ENCODE measurements at regions not wholly inside any gene's neighbourhood (a gene's known extent, or its start where the extent isn't known, plus 50 kb on each side); places are given as distances from the start of the nearest gene placed in this dataset.

DNA sequence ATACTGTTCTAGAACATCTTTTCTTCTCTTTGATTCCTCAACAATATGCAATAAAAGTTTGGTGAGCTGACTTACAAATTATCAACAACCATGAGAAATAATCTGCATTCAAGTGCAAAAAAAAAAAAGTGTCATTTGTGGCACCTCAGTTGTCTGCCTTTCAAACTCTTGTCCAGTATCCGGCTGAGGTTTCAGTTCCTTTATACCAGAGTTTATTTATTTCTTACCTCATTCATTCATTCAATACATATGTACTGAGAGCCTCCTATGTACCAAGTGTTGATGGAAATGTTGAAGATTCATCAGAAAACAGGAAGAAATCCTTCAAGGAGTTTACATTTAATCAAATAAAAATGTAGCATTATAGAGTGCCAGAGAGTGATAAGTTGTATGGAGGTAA, 484.1 kb downstream of the RMST start:
- ChIA-PET POLR2A (no interaction called here), CTCF (interaction anchor here (3.1 to 3.3 kb wide), 2 partner anchors 14 kb away, joined by 16 read pairs; no protein-coding TSS in a partner anchor)
- Histone ChIP-seq H3K9ac (no peak overlapping the region), H3K4me3 (ENCODE audit: low read depth in 2 of 2, low read length in 1 of 2) (no peak overlapping the region), H3K79me2 (ENCODE audit: insufficient read depth) (no peaks in the 10 kb centered on the region), H3K4me2 (no peak overlapping the region), H3K4me1 (ENCODE audit: control insufficient read depth in 1 of 2, insufficient read depth in 2 of 2, low read depth in 1 of 2, low read length in 1 of 2) (no peaks in the 10 kb centered on the region), H2AFZ (ENCODE audit: low read depth) (no peak overlapping the region), H3F3A (replicated peaks; ENCODE audit: insufficient read depth) (no peaks in the 10 kb centered on the region), H3K9me2 (no peaks in the 10 kb centered on the region), H4K20me1 (ENCODE audit: insufficient read depth) (no peaks in the 10 kb centered on the region), H3K9me3 (no peaks in the 10 kb centered on the region), H3K36me3 (replicated peaks in 1 of 2; ENCODE audit: control insufficient read depth in 1 of 2, insufficient read depth in 2 of 2, low read length in 1 of 2) (no peaks in the 10 kb centered on the region), H3K27ac (ENCODE audit: low read depth in 2 of 2, low read length in 1 of 2) (no peak overlapping the region), H3K27me3 (ENCODE audit: insufficient read depth) (no peaks in the 10 kb centered on the region)
- TF ChIP-seq POLR2AphosphoS5 (IDR thresholded peaks at IDR 0.05; ENCODE audit: low read depth, low read length) (no peak), FOXM1 (IDR thresholded peaks at IDR 0.05; ENCODE audit: low read depth) (no peak), CHD2 (IDR thresholded peaks at IDR 0.05; ENCODE audit: low read length, partially characterized antibody) (no peak), FOSL2 (IDR thresholded peaks at IDR 0.05; ENCODE audit: borderline replicate concordance, low read depth) (no peak), NFIC (IDR thresholded peaks at IDR 0.05; ENCODE audit: borderline replicate concordance) (no peak), ELF1 (IDR thresholded peaks at IDR 0.05) (no peak), SMC3 (IDR thresholded peaks at IDR 0.05; ENCODE audit: low read depth, low read length) (no peak)
- TF ChIP-seq, protein P1, sequence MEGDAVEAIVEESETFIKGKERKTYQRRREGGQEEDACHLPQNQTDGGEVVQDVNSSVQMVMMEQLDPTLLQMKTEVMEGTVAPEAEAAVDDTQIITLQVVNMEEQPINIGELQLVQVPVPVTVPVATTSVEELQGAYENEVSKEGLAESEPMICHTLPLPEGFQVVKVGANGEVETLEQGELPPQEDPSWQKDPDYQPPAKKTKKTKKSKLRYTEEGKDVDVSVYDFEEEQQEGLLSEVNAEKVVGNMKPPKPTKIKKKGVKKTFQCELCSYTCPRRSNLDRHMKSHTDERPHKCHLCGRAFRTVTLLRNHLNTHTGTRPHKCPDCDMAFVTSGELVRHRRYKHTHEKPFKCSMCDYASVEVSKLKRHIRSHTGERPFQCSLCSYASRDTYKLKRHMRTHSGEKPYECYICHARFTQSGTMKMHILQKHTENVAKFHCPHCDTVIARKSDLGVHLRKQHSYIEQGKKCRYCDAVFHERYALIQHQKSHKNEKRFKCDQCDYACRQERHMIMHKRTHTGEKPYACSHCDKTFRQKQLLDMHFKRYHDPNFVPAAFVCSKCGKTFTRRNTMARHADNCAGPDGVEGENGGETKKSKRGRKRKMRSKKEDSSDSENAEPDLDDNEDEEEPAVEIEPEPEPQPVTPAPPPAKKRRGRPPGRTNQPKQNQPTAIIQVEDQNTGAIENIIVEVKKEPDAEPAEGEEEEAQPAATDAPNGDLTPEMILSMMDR (IDR thresholded peaks at IDR 0.05), result no peak
- TF ChIP-seq, protein P2, sequence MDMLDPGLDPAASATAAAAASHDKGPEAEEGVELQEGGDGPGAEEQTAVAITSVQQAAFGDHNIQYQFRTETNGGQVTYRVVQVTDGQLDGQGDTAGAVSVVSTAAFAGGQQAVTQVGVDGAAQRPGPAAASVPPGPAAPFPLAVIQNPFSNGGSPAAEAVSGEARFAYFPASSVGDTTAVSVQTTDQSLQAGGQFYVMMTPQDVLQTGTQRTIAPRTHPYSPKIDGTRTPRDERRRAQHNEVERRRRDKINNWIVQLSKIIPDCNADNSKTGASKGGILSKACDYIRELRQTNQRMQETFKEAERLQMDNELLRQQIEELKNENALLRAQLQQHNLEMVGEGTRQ (IDR thresholded peaks at IDR 0.05; ENCODE audit: borderline replicate concordance, low read depth, low read length), result no peak
- DNase-seq, result no peak
- WGBS (ENCODE audit: low lambda C conversion rate), result 46% methylated on average over 1 of the region's 1 CpG

DNA sequence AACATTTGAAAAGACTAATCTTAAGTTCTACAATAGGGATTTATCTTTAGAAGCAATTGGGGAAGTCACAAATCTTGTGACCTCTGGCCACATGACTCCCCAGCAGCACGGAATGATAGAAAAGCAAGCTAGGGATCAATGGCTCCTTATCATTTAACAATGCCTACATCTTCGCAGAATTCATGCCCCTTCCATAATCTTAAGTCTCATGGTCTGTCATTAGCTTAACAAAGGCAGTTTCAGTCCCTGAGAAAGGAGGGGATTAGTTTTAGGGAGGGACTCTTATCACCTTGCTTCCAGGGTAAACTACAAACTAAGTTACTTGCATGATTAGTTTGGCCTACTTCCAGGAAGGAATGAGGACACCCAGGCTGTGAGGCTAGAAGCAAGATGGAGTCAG, 486.0 kb downstream of the RMST start:
- no peak overlapping the region for H3K4me3 ChIP-seq (ENCODE audit: low read depth in 2 of 2, low read length in 1 of 2)
- H2AFZ ChIP-seq (ENCODE audit: low read depth), result no peak overlapping the region
- H3K27ac ChIP-seq (ENCODE audit: low read depth in 2 of 2, low read length in 1 of 2), result no peak overlapping the region
- H3K9me2 ChIP-seq, result no peaks in the 10 kb centered on the region
- no peaks in the 10 kb centered on the region for H3K27me3 ChIP-seq (ENCODE audit: insufficient read depth)
- H4K20me1 ChIP-seq (ENCODE audit: insufficient read depth), result no peaks in the 10 kb centered on the region
- no peak for DNase-seq
- H3F3A ChIP-seq (replicated peaks; ENCODE audit: insufficient read depth), result no peaks in the 10 kb centered on the region
- ChIA-PET POLR2A (no interaction called here), CTCF (interaction anchor here (3.3 kb wide), 1 partner anchor 12 kb away, joined by 16 read pairs; no protein-coding TSS in a partner anchor)
- H3K79me2 ChIP-seq (ENCODE audit: insufficient read depth), result no peaks in the 10 kb centered on the region
- H3K4me2 ChIP-seq, result no peak overlapping the region
- 7% methylated on average over 2 of the region's 2 CpGs for WGBS (ENCODE audit: low lambda C conversion rate)
- no peaks in the 10 kb centered on the region; the same call in 1 of the 2 replicates for H3K9me3 ChIP-seq
- H3K9ac ChIP-seq, result no peak overlapping the region
- H3K36me3 ChIP-seq (replicated peaks in 1 of 2; ENCODE audit: control insufficient read depth in 1 of 2, insufficient read depth in 2 of 2, low read length in 1 of 2), result no peaks in the 10 kb centered on the region
- no peaks in the 10 kb centered on the region for H3K4me1 ChIP-seq (ENCODE audit: control insufficient read depth in 1 of 2, insufficient read depth in 2 of 2, low read depth in 1 of 2, low read length in 1 of 2)
- TF ChIP-seq GATA2 (CRISPR knock-in tag; IDR thresholded peaks at IDR 0.05) (no peak), JUND (IDR thresholded peaks at IDR 0.05) (no peak), SMC3 (IDR thresholded peaks at IDR 0.05; ENCODE audit: low read depth, low read length) (no peak), MEF2A (IDR thresholded peaks at IDR 0.05; ENCODE audit: borderline replicate concordance, low read depth) (no peak), FOXJ3 (CRISPR knock-in tag; IDR thresholded peaks at IDR 0.05) (no peak), ELF1 (IDR thresholded peaks at IDR 0.05) (no peak), CHD2 (IDR thresholded peaks at IDR 0.05; ENCODE audit: low read length, partially characterized antibody) (no peak), EP300 (IDR thresholded peaks at IDR 0.05; ENCODE audit: borderline replicate concordance in 1 of 2, low read depth in 1 of 2, low read length in 1 of 2) (no peak), TCF12 (IDR thresholded peaks at IDR 0.05) (no peak)
- TF ChIP-seq, protein P1 (IDR thresholded peaks at IDR 0.05), result no peak
- TF ChIP-seq, protein P3, sequence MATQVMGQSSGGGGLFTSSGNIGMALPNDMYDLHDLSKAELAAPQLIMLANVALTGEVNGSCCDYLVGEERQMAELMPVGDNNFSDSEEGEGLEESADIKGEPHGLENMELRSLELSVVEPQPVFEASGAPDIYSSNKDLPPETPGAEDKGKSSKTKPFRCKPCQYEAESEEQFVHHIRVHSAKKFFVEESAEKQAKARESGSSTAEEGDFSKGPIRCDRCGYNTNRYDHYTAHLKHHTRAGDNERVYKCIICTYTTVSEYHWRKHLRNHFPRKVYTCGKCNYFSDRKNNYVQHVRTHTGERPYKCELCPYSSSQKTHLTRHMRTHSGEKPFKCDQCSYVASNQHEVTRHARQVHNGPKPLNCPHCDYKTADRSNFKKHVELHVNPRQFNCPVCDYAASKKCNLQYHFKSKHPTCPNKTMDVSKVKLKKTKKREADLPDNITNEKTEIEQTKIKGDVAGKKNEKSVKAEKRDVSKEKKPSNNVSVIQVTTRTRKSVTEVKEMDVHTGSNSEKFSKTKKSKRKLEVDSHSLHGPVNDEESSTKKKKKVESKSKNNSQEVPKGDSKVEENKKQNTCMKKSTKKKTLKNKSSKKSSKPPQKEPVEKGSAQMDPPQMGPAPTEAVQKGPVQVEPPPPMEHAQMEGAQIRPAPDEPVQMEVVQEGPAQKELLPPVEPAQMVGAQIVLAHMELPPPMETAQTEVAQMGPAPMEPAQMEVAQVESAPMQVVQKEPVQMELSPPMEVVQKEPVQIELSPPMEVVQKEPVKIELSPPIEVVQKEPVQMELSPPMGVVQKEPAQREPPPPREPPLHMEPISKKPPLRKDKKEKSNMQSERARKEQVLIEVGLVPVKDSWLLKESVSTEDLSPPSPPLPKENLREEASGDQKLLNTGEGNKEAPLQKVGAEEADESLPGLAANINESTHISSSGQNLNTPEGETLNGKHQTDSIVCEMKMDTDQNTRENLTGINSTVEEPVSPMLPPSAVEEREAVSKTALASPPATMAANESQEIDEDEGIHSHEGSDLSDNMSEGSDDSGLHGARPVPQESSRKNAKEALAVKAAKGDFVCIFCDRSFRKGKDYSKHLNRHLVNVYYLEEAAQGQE (IDR thresholded peaks at IDR 0.05; ENCODE audit: low read depth, low read length), result no peak
- TF ChIP-seq, protein P4, sequence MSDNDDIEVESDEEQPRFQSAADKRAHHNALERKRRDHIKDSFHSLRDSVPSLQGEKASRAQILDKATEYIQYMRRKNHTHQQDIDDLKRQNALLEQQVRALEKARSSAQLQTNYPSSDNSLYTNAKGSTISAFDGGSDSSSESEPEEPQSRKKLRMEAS (IDR thresholded peaks at IDR 0.05; ENCODE audit: low read depth), result no peak
- TF ChIP-seq, protein P5, sequence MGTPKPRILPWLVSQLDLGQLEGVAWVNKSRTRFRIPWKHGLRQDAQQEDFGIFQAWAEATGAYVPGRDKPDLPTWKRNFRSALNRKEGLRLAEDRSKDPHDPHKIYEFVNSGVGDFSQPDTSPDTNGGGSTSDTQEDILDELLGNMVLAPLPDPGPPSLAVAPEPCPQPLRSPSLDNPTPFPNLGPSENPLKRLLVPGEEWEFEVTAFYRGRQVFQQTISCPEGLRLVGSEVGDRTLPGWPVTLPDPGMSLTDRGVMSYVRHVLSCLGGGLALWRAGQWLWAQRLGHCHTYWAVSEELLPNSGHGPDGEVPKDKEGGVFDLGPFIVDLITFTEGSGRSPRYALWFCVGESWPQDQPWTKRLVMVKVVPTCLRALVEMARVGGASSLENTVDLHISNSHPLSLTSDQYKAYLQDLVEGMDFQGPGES (IDR thresholded peaks at IDR 0.05; ENCODE audit: low read depth, low read length), result no peak

All from SK-N-SH (cell line).